GM19328 (cell line): ENCODE measurements at regions not wholly inside any gene's neighbourhood (a gene's known extent, or its start where the extent isn't known, plus 50 kb on each side); places are given as distances from the start of the nearest gene placed in this dataset.

ENCODE experiments used
- ATAC-seq: cut with Tn5 transposase; IDR thresholded peaks from one replicate; pipeline ENCODE4 v1.9.1; 2021; ENCODE audit warnings: mild to moderate bottlenecking, moderate library complexity; ENCODE audit not compliant: unreplicated experiment

- no peak for ATAC-seq
Measured at GRCh38 chr9:7546261-7546660, 253.3 kb downstream of the DMAC1 start.

- ATAC-seq = no peak
Measured at GRCh38 chr9:7545371-7546165, 254.0 kb downstream of the DMAC1 start.

GRCh38 chr9:7542693-7543092 is 256.9 kb downstream of the DMAC1 start:
- no peak for ATAC-seq

GRCh38 chr9:7542126-7542525 is 257.5 kb downstream of the DMAC1 start:
- ATAC-seq = no peak

GRCh38 chr9:7536310-7536939 is 263.2 kb downstream of the DMAC1 start:
- ATAC-seq = peak; percentile 83

- no peak for ATAC-seq
Measured at GRCh38 chr9:7534211-7534935, 265.2 kb downstream of the DMAC1 start.

GRCh38 chr9:7533376-7534090 is 266.0 kb downstream of the DMAC1 start:
- ATAC-seq = no peak

GRCh38 chr9:7523426-7524043 is 276.0 kb downstream of the DMAC1 start:
- no peak for ATAC-seq

- no peak for ATAC-seq
Measured at GRCh38 chr9:7520396-7520795, 279.2 kb downstream of the DMAC1 start.

GRCh38 chr9:7516376-7516775 is 283.2 kb downstream of the DMAC1 start:
- no peak for ATAC-seq

- ATAC-seq = no peak
Measured at GRCh38 chr9:7510199-7510598, 289.4 kb downstream of the DMAC1 start.

- ATAC-seq = no peak
Measured at GRCh38 chr9:7509576-7510145, 289.9 kb downstream of the DMAC1 start.

- no peak for ATAC-seq
Measured at GRCh38 chr9:7508516-7508915, 291.1 kb downstream of the DMAC1 start.

GRCh38 chr9:7507566-7508270 is 291.9 kb downstream of the DMAC1 start:
- no peak for ATAC-seq

- no peak for ATAC-seq
Measured at GRCh38 chr9:7507026-7507425, 292.6 kb downstream of the DMAC1 start.

- ATAC-seq = no peak
Measured at GRCh38 chr9:7500521-7500920, 299.1 kb downstream of the DMAC1 start.

GRCh38 chr9:7491641-7492040 is 307.9 kb downstream of the DMAC1 start:
- ATAC-seq = no peak

- ATAC-seq = no peak
Measured at GRCh38 chr9:7490317-7491108, 309.1 kb downstream of the DMAC1 start.

GRCh38 chr9:7489036-7489435 is 310.5 kb downstream of the DMAC1 start:
- no peak for ATAC-seq
